ENCODE measurements at regions not wholly inside any gene's neighbourhood (a gene's known extent, or its start where the extent isn't known, plus 50 kb on each side); places are given as distances from the start of the nearest gene placed in this dataset.

- TF ChIP-seq GTF2F1 (IDR thresholded peaks at IDR 0.05; ENCODE audit: low read depth, low read length) (no peak), ZNF592 (IDR thresholded peaks at IDR 0.05) (no peak), ZNF232 (CRISPR knock-in tag; IDR thresholded peaks at IDR 0.05) (no peak), REST (IDR thresholded peaks at IDR 0.05; ENCODE audit: borderline replicate concordance) (no peak), REST (CRISPR knock-in tag; IDR thresholded peaks at IDR 0.05; ENCODE audit: low read depth) (no peak), IFI16 (CRISPR knock-in tag; IDR thresholded peaks at IDR 0.05) (no peak), PKNOX1 (IDR thresholded peaks at IDR 0.05) (no peak), CTCF (IDR thresholded peaks at IDR 0.05 in 2 of 3, conservative IDR thresholded peaks at IDR 0.05 in 1 of 3; ENCODE audit: insufficient read depth in 2 of 3, low read depth in 1 of 3, low read length in 3 of 3) (no peak)
Measured at GRCh38 chr6:67497749-67498148, 1137.3 kb upstream of the ADGRB3 start.

Data from K562 (cell line).